Fibroblast of the conjunctiva (primary cell): ENCODE measurements at regions not wholly inside any gene's neighbourhood (a gene's known extent, or its start where the extent isn't known, plus 50 kb on each side); places are given as distances from the start of the nearest gene placed in this dataset.
"Not testable (repeated sequence)": the region's sequence is repeated elsewhere in the genome, so short reads cannot be mapped to it uniquely, and the experiment has no call there.

ENCODE experiments used
- DNase-seq: peaks from one replicate; pipeline ENCODE4 v3.0.0-alpha.2; 2010; ENCODE audit warnings: low read depth

GRCh38 chr2:67186871-67187270 is 210.3 kb upstream of the ETAA1 start:
- DNase-seq = no peak

- not testable (repeated sequence) for DNase-seq
Measured at GRCh38 chr2:67195327-67195726, 201.8 kb upstream of the ETAA1 start.

DNA sequence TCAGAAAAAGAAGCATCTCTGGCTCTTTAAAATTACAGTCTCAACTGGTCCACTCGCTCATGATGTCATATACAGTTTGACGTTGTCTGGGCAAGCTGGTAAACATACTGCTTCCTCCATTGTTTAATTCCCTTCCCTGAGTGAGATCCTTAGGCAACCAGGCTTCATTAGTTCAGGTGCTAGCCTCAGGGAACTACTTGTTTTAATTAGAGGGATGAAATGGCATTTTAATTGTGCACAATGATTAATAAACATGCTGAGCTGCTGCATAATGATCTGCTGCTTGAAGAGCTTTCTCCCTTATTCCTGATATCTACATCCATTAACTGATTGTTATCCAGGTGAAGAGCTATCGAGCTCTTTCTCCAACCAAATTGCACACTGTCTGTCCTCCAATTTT is 195.6 kb upstream of the ETAA1 start:
- no peak for DNase-seq

DNA sequence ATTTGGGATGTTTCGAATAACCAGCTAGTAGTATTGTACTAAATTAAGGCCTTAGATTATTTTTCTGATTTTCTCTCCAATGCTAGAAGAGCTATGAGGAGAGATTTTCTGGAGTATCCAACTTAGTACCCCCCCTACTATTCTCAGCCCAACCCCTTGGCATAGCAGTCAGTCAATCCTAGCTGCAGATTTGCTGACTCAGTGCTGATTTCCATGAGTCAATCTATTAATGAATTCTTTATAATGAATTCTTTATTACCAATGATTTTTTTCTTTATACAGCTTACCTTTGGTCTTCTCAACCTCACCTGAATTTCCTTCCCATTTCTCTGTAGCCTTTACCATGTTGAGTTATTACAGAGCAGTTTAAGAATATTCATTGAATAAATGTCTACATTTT is 192.8 kb upstream of the ETAA1 start:
- no peak for DNase-seq

DNA sequence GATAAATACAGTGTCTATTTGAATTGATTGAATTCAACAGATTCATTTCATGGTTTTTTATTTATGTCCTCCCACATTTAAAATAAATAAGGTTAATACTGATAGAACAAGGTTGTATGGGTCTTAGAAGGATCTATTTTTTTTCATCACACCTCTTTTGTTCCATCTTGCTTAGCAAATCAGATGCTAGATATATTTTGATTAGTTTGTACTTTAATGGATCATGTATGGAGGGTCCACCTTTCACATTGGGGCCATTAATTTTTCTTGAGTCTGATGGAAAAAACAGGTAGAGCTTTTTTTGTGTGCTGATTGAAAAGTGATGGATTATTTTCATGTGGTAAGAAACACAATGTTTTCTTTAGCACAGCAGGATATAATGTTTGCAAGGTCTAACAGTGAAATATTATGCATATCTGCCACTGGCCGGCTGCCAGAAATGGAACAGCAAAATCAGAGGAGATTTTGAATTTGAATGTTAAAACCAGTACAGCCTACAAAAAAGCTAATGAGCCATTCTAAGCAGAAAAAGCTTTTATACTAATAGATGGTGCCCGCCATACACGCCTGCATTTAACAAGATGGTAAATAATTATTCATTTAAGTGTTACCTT is 188.1 kb upstream of the ETAA1 start:
- no peak for DNase-seq

GRCh38 chr2:67210430-67210829 is 186.7 kb upstream of the ETAA1 start:
- no peak for DNase-seq

DNA sequence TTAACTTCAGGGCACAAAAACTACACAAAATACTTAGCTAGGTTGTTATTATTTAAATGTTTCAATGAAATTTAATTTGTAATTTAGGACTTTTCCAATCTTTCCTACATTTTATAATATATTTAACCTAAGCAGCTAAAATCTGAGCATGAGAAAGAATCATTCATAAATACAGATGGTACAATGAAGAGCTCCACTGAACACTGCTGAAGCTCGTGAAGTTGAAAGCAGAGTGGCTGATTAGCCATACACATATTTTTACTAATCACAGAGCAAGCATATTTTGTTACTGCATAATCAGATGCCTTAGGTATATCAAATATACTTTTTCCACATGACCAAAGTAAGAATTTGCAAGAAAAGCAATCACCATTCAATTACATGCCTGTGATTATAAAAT is 184.9 kb upstream of the ETAA1 start:
- DNase-seq = no peak

GRCh38 chr2:67213270-67213670 is 183.9 kb upstream of the ETAA1 start:
- no peak for DNase-seq

DNA sequence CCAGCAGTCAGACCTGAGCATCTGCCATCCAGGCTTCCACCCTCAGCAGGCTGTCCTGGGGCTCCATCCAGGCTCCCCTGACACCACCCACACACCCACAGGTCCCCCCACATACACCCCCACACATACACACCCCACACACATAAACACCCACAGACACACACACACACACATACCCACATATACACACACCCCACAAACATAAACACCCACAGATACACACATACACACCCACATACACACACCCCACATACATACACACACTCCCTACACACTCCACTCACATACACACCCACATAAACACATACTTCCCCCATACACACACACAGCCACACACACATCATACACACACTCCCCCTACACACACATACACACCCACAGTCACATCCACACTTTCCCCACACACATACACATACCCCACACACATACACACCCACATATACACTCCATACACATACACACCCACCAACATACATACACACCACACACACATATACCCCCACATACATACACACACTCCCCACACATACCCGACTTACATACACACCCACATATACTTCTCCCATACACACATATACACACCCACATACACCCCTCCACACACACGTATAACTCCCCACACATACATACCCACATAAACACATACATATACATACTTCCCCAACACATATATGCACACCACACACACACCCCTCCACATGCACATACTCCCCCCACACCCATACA is 183.3 kb upstream of the ETAA1 start:
- DNase-seq = no peak

DNA sequence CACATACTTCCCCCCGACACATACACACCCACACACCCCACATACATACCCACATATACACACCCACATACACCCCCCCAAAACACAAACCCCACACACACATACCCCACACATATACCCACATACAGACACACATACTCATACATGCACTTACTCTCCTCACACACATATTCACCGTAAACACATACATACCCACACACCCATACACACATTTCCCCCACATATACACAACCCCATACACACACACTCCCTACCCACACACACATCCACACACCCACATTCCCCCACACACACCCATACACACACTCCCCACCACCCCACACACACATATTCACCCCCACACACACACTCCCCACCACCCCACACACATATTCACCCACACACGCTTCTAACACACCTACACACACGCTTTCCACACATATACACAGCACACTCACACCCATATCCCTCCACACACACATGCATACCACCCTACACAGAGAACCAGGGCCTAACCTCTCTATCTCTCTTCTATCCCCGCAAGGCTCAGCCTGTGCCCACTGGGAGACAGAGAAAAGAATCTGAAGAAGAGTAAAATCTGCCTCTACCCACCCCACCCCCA is 182.4 kb upstream of the ETAA1 start:
- no peak for DNase-seq

DNA sequence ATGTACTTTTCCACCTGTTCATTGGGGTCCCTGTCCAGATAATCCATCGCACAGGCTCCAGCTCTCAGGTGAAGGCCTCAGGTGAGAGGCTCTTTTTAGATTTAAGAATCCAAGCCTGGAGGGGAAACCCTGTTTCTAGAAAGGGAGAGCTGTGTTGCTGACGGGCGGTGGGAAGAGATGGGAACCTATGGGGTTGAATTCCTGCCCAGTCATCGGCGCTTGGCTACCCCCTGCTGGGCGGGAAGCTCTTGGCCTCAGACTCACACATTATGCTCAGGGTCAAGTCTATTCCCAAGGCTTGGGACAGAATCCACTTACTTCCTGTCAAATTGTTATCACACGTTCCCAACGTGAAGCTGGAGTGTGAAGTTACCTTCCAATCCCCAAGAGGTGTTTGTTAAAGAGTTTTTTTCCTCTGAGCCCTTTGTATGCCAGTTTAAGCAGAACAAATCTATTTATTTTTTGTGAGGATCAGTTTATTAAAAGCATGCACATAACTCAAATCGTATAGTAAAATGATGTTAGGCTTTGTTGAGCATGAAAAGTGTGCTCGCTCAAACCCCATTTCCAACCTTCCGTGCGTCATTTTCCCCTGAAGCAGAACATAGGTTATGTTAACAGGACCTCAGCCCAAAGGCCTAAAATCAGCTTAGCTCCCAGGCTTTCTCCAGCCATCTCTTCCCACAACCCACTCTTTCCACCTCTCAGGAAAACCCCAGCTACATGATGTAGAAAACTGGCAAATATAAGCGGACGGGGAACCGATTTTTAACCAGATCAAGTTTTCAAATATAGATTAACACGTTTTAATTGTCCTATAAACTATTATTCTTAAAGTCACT is 181.7 kb upstream of the ETAA1 start:
- peak; percentile 16 for DNase-seq

DNA sequence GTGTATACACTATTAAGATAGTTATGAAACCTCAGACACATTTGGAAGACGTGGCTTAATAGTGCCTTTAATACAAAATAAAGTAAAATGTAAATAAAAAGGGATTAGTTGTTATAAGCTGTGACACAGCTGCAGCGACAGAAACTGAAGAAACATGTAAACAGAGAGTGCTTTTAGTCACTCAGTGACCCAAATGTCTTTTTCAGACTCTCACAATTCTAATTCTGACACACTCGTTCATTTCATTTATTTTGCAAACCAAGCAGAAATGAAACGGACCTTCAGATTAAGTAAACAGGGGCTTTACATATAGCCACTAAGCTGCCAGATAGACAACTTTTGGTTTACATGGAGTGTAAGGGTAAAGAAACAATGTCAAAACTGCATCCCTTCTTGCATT is 181.0 kb upstream of the ETAA1 start:
- DNase-seq = no peak

DNA sequence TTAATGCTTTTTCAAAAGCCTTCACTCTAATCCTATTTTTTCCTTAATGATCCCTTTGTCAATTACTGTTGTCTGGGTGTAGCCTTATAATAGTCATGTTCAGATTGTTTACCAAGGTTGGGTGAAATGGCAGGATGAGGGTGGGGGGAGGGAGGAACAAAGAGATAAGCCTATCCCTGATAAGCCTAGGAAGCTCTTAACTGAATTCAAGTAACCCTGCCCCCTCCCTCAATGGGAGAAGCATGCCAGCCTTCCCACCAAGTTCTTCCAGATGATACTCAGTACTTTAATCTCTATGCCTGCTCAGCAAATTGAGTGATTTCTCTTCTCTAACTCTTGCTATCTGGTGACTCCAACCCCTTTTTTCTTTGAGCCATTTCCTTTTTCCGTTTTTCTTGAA is 180.3 kb upstream of the ETAA1 start:
- no peak for DNase-seq

DNA sequence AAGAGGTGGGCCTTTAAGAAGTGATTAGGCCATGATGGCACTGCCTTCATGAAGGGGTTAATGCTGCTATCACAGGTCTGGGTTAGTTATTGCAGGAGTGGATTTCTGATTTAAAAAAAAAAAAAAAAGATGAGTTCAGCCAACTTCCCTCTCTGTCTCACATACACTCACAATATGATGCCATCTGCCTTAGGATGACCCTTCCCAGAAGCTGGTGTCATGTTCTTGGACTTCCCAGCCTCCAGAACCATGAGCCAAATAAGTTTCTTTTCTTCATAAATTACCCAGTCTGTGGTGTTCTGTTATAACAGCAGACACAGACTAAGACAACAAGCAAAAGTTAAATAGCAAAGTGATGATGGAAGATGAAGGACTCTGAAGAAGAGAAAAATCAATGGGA is 179.7 kb upstream of the ETAA1 start:
- DNase-seq = no peak

DNA sequence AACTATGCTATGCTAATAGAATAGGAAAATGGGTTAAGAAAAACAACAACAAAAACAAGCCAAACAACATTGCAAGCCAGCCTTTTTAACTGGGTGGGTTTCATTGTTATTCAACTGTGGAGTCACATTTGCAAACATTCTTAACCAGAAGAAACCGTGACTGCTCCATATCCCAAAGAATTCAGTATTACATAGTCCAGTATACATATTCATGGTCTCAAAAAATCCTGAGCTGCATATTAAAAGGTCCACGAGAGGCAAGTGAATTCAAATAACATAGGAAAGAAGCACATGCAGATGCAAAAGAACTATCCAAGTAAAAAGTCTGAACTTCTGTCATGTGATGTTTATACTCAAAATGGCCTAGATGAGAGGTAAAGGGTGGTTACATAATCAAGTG is 179.1 kb upstream of the ETAA1 start:
- DNase-seq = no peak

DNA sequence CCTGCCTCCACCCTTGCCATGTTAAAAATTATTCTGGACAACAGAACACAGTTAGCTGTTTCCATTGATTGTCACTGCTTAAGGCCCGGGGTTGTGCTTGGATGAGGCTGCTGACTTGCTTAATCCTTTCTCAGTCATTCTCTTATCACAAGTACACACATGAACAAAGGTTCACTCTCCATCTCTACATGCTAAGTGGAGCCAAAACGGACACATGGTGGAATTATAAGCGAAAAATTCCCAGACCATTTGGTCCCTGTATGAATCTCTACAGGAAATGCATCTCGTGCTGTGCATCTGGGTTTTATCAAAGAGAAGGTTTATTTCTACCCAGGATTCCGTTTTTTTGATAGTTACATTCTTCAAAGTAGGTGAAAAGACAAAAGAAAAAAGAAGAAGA is 177.5 kb upstream of the ETAA1 start:
- DNase-seq = no peak

DNA sequence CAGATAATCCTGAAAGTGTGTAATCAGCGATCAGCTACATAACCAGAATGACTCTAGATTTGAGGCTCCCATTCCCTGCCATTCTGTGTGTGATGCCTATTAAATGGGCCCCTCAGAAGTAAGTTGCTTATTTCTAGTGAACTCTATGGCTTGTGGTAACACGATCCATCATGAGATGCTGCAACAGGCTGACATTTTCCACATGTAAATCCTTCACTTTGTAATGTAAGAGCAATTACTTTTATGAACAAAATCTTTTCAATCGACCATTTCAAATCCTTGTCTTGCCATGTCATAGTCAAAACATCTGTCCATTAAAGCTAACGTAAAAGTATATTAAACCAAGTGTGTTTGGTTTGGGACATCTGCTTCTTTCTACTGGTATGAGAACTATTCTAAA is 175.9 kb upstream of the ETAA1 start:
- peak; percentile 16 for DNase-seq

DNA sequence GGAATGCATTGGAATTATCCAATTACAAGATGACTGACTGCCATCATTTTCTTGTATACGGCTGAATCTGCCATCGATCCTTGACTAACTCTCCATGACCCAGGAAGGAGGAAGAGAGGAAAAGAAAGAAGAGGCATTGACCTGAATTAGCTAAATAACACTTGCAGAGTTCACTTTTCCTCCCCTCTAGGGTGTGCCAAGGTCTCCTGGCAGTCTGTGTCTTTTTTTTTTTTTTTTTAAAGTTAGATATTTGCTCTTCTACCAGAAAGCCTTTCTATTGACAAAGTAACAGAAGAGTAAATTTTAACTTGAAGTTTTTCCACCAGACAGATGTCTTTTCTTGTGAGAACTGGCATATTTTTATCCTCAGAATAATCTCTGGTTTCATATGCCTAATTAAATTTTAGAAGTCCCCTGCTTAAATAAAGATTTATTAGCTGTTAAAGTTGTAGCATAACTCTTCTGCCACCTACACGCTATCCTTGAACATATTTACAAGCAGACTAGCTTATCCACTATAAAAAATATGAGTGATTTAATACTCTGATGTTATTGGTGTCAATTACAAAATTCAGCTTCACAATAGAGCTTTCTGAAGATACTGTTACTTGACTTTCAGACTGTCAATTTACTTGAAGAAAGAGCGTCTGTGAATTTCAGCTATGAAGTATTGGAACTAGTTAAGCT is 171.7 kb upstream of the ETAA1 start:
- DNase-seq = no peak

- DNase-seq = no peak
Measured at GRCh38 chr2:67229706-67230105, 167.4 kb upstream of the ETAA1 start.

DNA sequence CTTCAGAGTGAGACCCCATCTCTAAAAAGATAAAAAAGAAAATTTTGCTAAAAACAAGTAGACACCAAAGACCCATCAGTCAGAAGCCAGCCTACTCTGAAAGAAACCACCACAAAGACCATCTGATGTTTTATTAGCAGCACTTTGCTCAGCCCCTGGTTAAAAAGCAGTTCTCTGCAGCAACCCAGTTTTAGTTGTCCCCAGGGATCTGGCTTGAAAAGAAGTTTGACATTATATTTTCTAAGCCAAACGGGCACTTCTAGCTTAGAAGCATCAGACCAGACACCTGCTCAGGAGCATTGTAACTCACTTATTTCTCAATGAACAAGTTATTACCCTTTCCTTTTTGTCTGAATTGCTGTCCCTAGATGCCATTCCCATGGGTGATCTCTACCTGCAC is 164.2 kb upstream of the ETAA1 start:
- no peak for DNase-seq

DNA sequence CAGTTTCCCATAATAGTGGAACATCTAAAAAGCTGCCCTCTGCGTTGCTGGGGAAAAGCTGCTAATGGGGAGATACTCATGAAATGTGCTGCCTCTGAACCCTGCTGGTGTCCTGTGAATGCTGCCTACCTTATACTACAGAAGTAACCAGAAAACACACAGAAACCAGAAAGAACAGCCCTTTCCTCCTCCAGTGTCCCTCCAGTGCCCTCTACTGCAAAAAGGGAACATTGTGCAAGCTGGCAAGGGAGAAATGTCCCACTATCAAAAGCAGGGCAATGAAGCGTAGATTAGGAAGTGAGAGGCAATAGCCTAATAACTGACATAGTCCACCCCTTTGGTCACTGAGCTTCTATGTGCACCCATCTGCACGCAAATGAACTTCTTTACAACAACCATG is 162.7 kb upstream of the ETAA1 start:
- peak; percentile 14 for DNase-seq

- DNase-seq = no peak
Measured at GRCh38 chr2:67237288-67237687, 159.8 kb upstream of the ETAA1 start.
